ENCODE measurements at regions not wholly inside any gene's neighbourhood (a gene's known extent, or its start where the extent isn't known, plus 50 kb on each side); places are given as distances from the start of the nearest gene placed in this dataset.
A peak's percentile ranks its signal among the peaks of the same experiment; 100 is the strongest.

GRCh38 chr4:38396091-38396490, 267.9 kb upstream of the KLF3 start:
- CTCF ChIA-PET (ENCODE audit: low intra/inter-chr PET ratio, low total read pairs) = no interaction called here

More at GRCh38 chr4:38396091-38396490, 267.9 kb upstream of the KLF3 start:
- POLR2A ChIA-PET = no interaction called here
- H3K4me2 ChIP-seq (ENCODE audit: low read depth, low read length) = no peak overlapping the region
- no peak overlapping the region for H3K27ac ChIP-seq (ENCODE audit: extremely low read length, insufficient read depth, low read length)
- FAIRE-seq (no peak), DNase-seq (ENCODE audit: low spot score) (no peak), ATAC-seq (no peak)
- in situ Hi-C loops (cut with HindIII; ENCODE audit: extremely low pct_ligation_motif_present, low pct_unique_long_range_greater_than_20kb) (no loop called here), intact Hi-C loops (cut with micrococcal nuclease; ENCODE audit: unreplicated experiment) (no loop called here)
- 79% methylated on average over 3 of the region's 3 CpGs for WGBS (ENCODE audit: low lambda C conversion rate)
- H3K4me3 ChIP-seq (replicated peaks in 1 of 3; ENCODE audit: insufficient read depth in 1 of 3, low read depth in 2 of 3, low read length in 3 of 3) = no peak overlapping the region
- H3K4me1 ChIP-seq (ENCODE audit: insufficient read depth, low read length) = peaks cover 6% of the 10 kb centered on the region
- no peaks in the 10 kb centered on the region for H4K20me1 ChIP-seq (ENCODE audit: insufficient read depth, low read length)
- no peak overlapping the region for H3K9ac ChIP-seq (ENCODE audit: insufficient read depth, low read depth, low read length)
- H3K79me2 ChIP-seq (ENCODE audit: insufficient read depth, low read length) = no peaks in the 10 kb centered on the region
- no peaks in the 10 kb centered on the region for H3K27me3 ChIP-seq (ENCODE audit: control insufficient read depth in 1 of 2, insufficient read depth in 2 of 2, low read length in 2 of 2)
- H3K9me3 ChIP-seq (ENCODE audit: low read length) = peaks cover 22% of the 10 kb centered on the region
- no peaks in the 10 kb centered on the region for H3K36me3 ChIP-seq (replicated peaks in 1 of 2; ENCODE audit: control insufficient read depth in 1 of 2, insufficient read depth in 2 of 2, low read length in 2 of 2)
- TF ChIP-seq HOXA9 (CRISPR knock-in tag; IDR thresholded peaks at IDR 0.05; ENCODE audit: borderline replicate concordance) (no peak), CEBPB (IDR thresholded peaks at IDR 0.05; ENCODE audit: borderline replicate concordance, low read depth, low read length) (peak; percentile 46; the same call in 1 of the 2 replicates), SMARCE1 (IDR thresholded peaks at IDR 0.05; ENCODE audit: borderline replicate concordance) (no peak), ATF7 (IDR thresholded peaks at IDR 0.05) (0 out of 2 replicates have a peak, but pooled peaks have one; percentile 19), ATF7 (CRISPR knock-in tag; IDR thresholded peaks at IDR 0.05) (no peak), MAFK (conservative IDR thresholded peaks at IDR 0.05 in 1 of 2, IDR thresholded peaks at IDR 0.05 in 1 of 2; ENCODE audit: low read length in 2 of 2) (peak in 1 of 2 experiments; percentile 31; a peak in 2 of 4 replicates), HIC2 (CRISPR knock-in tag; IDR thresholded peaks at IDR 0.05; ENCODE audit: low read depth) (no peak), TBP (CRISPR knock-in tag; IDR thresholded peaks at IDR 0.05) (no peak), ZNF530 (CRISPR knock-in tag; IDR thresholded peaks at IDR 0.05; ENCODE audit: low read depth) (no peak)
- BruUV-seq (replicated peaks) = no TSS peak
- H2AFZ ChIP-seq (ENCODE audit: low read length) = no peak overlapping the region
